Thyroid gland (tissue), 4 donors: ENCODE measurements at regions not wholly inside any gene's neighbourhood (a gene's known extent, or its start where the extent isn't known, plus 50 kb on each side); places are given as distances from the start of the nearest gene placed in this dataset.

Experiments
- DNase-seq, 2 donors: peaks; one replicate each; pipeline ENCODE4 v3.0.0-alpha.2; 2019
- H3K27ac ChIP-seq, 3 donors: fragments of 200-600 bp; sonication (generic); 1 replicate in 2 of 3; 2 replicates in 1 of 3; pipeline ENCODE4 v1.5.1; 2016 to 2019; ENCODE audit warnings: mild to moderate bottlenecking in 1 of 3, moderate library complexity in 1 of 3
- H3K27me3 ChIP-seq: fragments of 200-600 bp; sonication (generic); one replicate; pipeline ENCODE4 v1.5.1; 2019
- H3K36me3 ChIP-seq, 2 donors: fragments of 200-600 bp; sonication (generic); one replicate each; pipeline ENCODE4 v1.5.1; 2016 to 2019
- H3K4me1 ChIP-seq, 2 donors: fragments of 200-600 bp; sonication (generic); one replicate each; pipeline ENCODE4 v1.5.1; 2017 to 2019
- H3K4me3 ChIP-seq, 3 donors: fragments of 200-600 bp; sonication (generic); replicated peaks in 1 of 3; 1 replicate in 2 of 3; 2 replicates in 1 of 3; pipeline ENCODE4 v1.5.1; 2016; ENCODE audit warnings: mild to moderate bottlenecking in 1 of 3
- H3K9me3 ChIP-seq: fragments of 200-600 bp; sonication (generic); one replicate; pipeline ENCODE4 v1.5.1; 2017
- CTCF ChIP-seq, 6 experiments: fragments of 200-600 bp in 3 of 6; fragments of 450-650 bp in 3 of 6; sonication (generic) in 3 of 6; IDR thresholded peaks; one replicate each; pipeline ENCODE4 v1.5.1; 2016 to 2019; ENCODE audit warnings: antibody characterized with exemption in 6 of 6, mild to moderate bottlenecking in 2 of 6, inconsistent platforms in 1 of 6, moderate library complexity in 1 of 6
- POLR2A ChIP-seq, 2 donors: fragments of 450-650 bp; IDR thresholded peaks; one replicate each; pipeline ENCODE4 v1.6.1; 2017; ENCODE audit warnings: antibody characterized with exemption in 2 of 2, mild to moderate bottlenecking in 2 of 2, moderate library complexity in 1 of 2
- WGBS, 2 donors: methylation state at CpG; one replicate each; pipeline ENCODE4 v1.1.5; 2017; 5-methylcytosine and 5-hydroxymethylcytosine counted together
- intact Hi-C: fragments of 100-400 bp; cut with DNase I; formaldehyde crosslinking; loops from one replicate; pipeline ENCODE4 v1.15.1; 2023

DNA sequence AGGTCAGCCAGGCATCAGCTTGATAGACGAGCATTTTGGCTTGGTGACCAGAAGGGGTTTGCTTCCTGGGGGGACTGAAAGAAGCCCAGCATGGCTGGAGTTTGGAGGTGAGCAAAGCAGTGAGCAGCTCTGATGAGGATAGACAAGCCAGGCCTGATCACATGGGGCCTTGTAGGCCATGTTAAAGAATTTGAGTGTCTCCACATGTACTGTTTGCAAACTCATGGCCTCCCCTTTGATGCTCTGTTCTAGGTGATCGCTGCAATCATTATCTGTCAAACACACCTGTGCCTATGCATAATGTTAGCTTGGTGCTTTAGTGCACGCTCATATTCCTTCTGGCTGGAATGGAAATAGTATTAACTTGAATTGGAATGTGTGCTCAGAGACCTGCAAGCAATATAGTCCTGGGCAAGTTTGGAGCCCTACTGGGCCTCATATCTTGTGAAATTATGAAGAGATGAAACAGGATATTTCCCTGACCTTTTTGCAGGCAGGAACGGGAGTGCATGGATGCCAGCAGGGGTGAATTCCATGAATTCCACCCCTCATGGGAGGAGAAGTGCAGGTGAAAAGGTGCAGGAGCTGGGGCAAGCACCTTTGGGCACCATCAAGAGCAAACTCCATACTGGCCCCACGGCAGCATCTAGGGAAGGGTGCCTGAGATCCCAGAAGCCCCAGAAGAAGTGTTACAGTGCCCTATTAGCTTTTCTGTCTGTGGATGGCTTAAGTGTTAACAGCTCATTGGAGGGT is 480.5 kb downstream of the EPM2A start:
- no peaks in the 10 kb centered on the region for H3K9me3 ChIP-seq
- no peaks in the 10 kb centered on the region for H3K36me3 ChIP-seq
- H3K27ac ChIP-seq, result no peak overlapping the region
- H3K4me1 ChIP-seq, result no peaks in the 10 kb centered on the region
- no peak overlapping the region for H3K4me3 ChIP-seq
- intact Hi-C loops, result no loop called here
- WGBS, 2 donors, result 80 to 83% methylated on average over 5 of the region's 5 CpGs
- DNase-seq, result no peak
- no peaks in the 10 kb centered on the region for H3K27me3 ChIP-seq
- TF ChIP-seq CTCF (IDR thresholded peaks at IDR 0.05) (no peak), POLR2A (IDR thresholded peaks at IDR 0.05) (no peak)

- no peaks in the 10 kb centered on the region for H3K36me3 ChIP-seq
- H3K27ac ChIP-seq, result no peak overlapping the region
- no peak overlapping the region for H3K4me3 ChIP-seq
- H3K9me3 ChIP-seq, result no peaks in the 10 kb centered on the region
- intact Hi-C loops, result no loop called here
- DNase-seq, result no peak
- no peaks in the 10 kb centered on the region for H3K27me3 ChIP-seq
- no peaks in the 10 kb centered on the region for H3K4me1 ChIP-seq
- TF ChIP-seq CTCF (IDR thresholded peaks at IDR 0.05) (no peak), POLR2A (IDR thresholded peaks at IDR 0.05) (no peak)
- 67 to 78% methylated on average over 1 of the region's 1 CpG for WGBS, 2 donors
Measured at GRCh38 chr6:145257704-145258103, 477.6 kb downstream of the EPM2A start.

GRCh38 chr6:145258122-145258521 is 477.2 kb downstream of the EPM2A start:
- no peaks in the 10 kb centered on the region for H3K36me3 ChIP-seq
- H3K9me3 ChIP-seq, result no peaks in the 10 kb centered on the region
- DNase-seq, result no peak
- H3K27ac ChIP-seq, result no peak overlapping the region
- 53 to 55% methylated on average over 1 of the region's 1 CpG for WGBS, 2 donors
- no peak overlapping the region for H3K4me3 ChIP-seq
- intact Hi-C loops, result no loop called here
- no peak for TF ChIP-seq POLR2A (IDR thresholded peaks at IDR 0.05)
- no peaks in the 10 kb centered on the region for H3K4me1 ChIP-seq
- H3K27me3 ChIP-seq, result no peaks in the 10 kb centered on the region

DNA sequence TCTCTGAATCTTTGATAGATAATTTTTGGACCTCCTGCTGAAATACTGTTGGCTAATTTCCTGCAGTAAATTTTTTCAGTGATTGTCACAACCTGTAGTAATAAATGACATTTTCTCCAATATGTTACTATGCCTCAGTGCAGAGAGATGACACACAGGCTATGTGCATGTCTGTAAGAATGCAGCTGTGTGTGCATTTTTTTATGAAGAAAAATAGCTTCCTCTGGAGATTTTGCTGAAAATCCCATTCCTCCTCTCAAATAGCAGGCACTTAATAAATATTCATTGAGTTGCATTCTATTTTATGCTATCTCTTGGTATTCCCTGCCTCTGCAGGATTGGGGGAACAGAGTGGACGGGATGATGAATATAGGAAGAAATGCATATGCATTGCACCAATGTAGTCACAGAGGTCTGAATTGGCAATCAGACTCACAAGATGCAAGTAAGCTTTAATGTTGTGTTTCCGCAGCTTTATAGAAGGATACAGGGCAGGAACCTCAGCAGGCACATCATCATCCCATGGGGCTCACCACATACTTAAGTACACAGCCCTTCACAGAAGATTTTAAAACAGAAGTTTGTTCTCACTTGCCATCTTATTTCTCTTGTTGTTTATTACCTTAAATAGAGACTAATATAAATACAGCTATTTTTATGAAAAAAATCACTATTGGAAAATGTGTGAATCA is 474.7 kb downstream of the EPM2A start:
- intact Hi-C loops, result no loop called here
- TF ChIP-seq POLR2A (IDR thresholded peaks at IDR 0.05) (no peak), CTCF (IDR thresholded peaks at IDR 0.05) (no peak)
- Histone ChIP-seq H3K4me1 (no peaks in the 10 kb centered on the region), H3K9me3 (no peaks in the 10 kb centered on the region), H3K4me3 (no peak overlapping the region), H3K27me3 (no peaks in the 10 kb centered on the region), H3K27ac (no peak overlapping the region), H3K36me3 (no peaks in the 10 kb centered on the region)
- 92 to 98% methylated on average over 2 of the region's 2 CpGs for WGBS, 2 donors
- no peak for DNase-seq

DNA sequence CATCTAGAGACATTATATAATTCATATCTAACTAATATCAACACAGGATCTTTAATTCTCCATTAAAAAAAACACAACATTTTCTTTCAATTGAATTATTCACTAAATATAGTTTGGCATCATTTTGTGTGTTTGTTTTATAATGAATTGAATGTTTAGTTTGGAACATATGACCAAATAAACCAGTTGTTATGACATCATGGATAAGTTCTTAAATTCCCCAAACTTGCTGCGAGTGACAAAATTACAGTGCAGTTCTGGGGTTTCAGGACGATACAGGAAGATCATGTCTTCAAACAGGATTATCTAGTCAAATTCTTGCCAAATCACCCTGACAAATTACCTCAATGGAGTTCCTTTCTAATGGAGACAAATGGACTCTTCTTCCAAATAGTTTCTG is 473.6 kb downstream of the EPM2A start:
- no peak for DNase-seq
- WGBS, 2 donors, result 76 to 82% methylated on average over 2 of the region's 2 CpGs
- Histone ChIP-seq H3K27ac (no peak overlapping the region), H3K4me1 (no peaks in the 10 kb centered on the region), H3K27me3 (no peaks in the 10 kb centered on the region), H3K36me3 (no peaks in the 10 kb centered on the region), H3K9me3 (no peaks in the 10 kb centered on the region), H3K4me3 (no peak overlapping the region)
- intact Hi-C loops, result no loop called here
- TF ChIP-seq POLR2A (IDR thresholded peaks at IDR 0.05), result no peak

- no peak for TF ChIP-seq POLR2A (IDR thresholded peaks at IDR 0.05)
- no peak for TF ChIP-seq CTCF (IDR thresholded peaks at IDR 0.05)
- WGBS, 2 donors, result 68 to 70% methylated on average over 1 of the region's 1 CpG
- Histone ChIP-seq H3K27me3 (no peaks in the 10 kb centered on the region), H3K27ac (no peak overlapping the region), H3K36me3 (no peaks in the 10 kb centered on the region), H3K4me1 (no peaks in the 10 kb centered on the region), H3K4me3 (no peak overlapping the region), H3K9me3 (no peaks in the 10 kb centered on the region)
- intact Hi-C loops, result no loop called here
- no peak for DNase-seq
Measured at GRCh38 chr6:145262771-145263170, 472.5 kb downstream of the EPM2A start.
